ENCODE measurements at regions not wholly inside any gene's neighbourhood (a gene's known extent, or its start where the extent isn't known, plus 50 kb on each side); places are given as distances from the start of the nearest gene placed in this dataset.
"Not testable (repeated sequence)": the region's sequence is repeated elsewhere in the genome, so short reads cannot be mapped to it uniquely, and the experiment has no call there.

DNA sequence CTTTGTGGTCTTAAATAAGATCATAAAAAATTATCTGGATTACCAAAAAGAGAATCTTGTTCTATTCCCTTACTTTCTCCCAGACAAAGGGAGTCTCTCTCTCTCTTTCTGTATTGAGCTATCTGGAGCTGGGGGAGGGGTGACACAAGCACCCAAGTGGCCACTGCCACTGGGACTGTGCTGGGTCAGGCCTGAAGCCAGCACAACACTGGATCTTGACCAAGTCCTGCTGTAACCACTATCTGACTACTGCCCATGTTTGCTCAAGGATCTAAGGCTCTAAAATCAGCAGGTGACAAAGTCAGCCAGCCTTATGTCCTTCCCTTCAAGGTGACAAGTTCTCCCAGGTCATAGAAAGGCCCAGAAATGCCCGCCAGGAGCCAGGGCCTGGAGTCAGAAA lies 75.0 kb upstream of the SPATA16 start (continued):
- no peak for TF ChIP-seq CBFB (CRISPR knock-in tag; IDR thresholded peaks at IDR 0.05; ENCODE audit: low read depth)
- TF ChIP-seq, protein P1, sequence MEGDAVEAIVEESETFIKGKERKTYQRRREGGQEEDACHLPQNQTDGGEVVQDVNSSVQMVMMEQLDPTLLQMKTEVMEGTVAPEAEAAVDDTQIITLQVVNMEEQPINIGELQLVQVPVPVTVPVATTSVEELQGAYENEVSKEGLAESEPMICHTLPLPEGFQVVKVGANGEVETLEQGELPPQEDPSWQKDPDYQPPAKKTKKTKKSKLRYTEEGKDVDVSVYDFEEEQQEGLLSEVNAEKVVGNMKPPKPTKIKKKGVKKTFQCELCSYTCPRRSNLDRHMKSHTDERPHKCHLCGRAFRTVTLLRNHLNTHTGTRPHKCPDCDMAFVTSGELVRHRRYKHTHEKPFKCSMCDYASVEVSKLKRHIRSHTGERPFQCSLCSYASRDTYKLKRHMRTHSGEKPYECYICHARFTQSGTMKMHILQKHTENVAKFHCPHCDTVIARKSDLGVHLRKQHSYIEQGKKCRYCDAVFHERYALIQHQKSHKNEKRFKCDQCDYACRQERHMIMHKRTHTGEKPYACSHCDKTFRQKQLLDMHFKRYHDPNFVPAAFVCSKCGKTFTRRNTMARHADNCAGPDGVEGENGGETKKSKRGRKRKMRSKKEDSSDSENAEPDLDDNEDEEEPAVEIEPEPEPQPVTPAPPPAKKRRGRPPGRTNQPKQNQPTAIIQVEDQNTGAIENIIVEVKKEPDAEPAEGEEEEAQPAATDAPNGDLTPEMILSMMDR (IDR thresholded peaks at IDR 0.05), result no peak
- TF ChIP-seq, protein P2, sequence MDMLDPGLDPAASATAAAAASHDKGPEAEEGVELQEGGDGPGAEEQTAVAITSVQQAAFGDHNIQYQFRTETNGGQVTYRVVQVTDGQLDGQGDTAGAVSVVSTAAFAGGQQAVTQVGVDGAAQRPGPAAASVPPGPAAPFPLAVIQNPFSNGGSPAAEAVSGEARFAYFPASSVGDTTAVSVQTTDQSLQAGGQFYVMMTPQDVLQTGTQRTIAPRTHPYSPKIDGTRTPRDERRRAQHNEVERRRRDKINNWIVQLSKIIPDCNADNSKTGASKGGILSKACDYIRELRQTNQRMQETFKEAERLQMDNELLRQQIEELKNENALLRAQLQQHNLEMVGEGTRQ (CRISPR knock-in tag; IDR thresholded peaks at IDR 0.05), result no peak

DNA sequence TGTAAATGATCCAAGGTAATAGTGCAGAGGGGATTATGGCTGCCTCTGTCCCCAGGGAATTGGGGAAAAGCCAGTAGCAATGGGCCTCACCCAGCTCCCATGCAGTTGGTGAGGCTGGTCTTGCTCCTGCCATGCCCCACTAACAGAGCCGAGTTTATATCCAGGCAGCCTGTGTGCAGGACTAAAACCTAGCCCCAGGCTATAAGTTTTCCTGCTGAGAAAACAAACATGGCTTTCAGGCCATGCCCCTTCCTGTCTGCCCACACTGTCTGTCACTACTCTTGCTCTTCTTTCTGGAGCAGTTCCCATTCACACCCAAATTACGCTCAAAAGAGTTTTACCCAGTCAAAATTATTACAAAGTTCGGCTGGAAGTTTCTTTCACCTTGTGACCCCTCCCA lies 73.5 kb upstream of the SPATA16 start:
- ChIA-PET POLR2A (no interaction called here), CTCF (no interaction called here)
- TF ChIP-seq, protein P3, sequence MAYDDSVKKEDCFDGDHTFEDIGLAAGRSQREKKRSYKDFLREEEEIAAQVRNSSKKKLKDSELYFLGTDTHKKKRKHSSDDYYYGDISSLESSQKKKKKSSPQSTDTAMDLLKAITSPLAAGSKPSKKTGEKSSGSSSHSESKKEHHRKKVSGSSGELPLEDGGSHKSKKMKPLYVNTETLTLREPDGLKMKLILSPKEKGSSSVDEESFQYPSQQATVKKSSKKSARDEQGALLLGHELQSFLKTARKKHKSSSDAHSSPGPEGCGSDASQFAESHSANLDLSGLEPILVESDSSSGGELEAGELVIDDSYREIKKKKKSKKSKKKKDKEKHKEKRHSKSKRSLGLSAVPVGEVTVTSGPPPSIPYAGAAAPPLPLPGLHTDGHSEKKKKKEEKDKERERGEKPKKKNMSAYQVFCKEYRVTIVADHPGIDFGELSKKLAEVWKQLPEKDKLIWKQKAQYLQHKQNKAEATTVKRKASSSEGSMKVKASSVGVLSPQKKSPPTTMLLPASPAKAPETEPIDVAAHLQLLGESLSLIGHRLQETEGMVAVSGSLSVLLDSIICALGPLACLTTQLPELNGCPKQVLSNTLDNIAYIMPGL (CRISPR knock-in tag; IDR thresholded peaks at IDR 0.05), result no peak
- TF ChIP-seq RELA (CRISPR knock-in tag; IDR thresholded peaks at IDR 0.05; ENCODE audit: borderline replicate concordance) (no peak), TCF7 (CRISPR knock-in tag; IDR thresholded peaks at IDR 0.05; ENCODE audit: low read depth) (no peak), RORB (CRISPR knock-in tag; IDR thresholded peaks at IDR 0.05) (no peak), ESRRA (CRISPR knock-in tag; IDR thresholded peaks at IDR 0.05; ENCODE audit: borderline replicate concordance) (no peak), SMAD3 (CRISPR knock-in tag; IDR thresholded peaks at IDR 0.05; ENCODE audit: borderline replicate concordance) (no peak)
- H3K9me3 Mint-ChIP-seq, result peaks cover 33% of the 10 kb centered on the region
- peaks cover 15% of the 10 kb centered on the region for H3K36me3 Mint-ChIP-seq
- H3K4me1 Mint-ChIP-seq, result peaks cover 6% of the 10 kb centered on the region
- DNase-seq (ENCODE audit: low spot score), result no peak
- ATAC-seq, result peak; percentile 75
- no peak overlapping the region; the same call in 1 of the 2 replicates for H3K27ac Mint-ChIP-seq
- no peak overlapping the region for H3K4me3 Mint-ChIP-seq
- no peaks in the 10 kb centered on the region for H3K27me3 Mint-ChIP-seq (ENCODE audit: low read depth)

DNA sequence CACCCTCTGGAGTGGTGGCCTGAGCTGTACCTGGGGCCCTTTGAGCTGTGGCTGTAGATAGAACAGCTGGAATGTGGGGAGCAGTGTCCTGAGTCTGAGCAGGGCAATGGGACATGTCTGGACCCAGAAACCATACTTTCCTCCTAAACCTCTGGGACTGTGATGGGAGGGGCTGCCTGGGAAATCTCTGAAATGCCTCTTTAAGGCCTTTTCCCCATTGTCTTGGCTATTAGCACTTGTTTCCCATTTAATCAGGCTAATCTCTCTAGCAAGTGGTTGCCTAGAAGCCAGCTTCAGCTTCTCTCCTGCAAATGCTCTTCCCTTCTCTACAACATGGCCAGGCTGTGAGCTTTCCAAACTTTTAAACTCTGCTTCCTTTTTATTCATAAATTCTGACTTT lies 58.5 kb upstream of the SPATA16 start:
- CTCF ChIA-PET, result no interaction called here
- Mint-ChIP-seq H3K4me3 (no peak overlapping the region), H3K27me3 (ENCODE audit: low read depth) (no peaks in the 10 kb centered on the region), H3K27ac (no peak overlapping the region), H3K36me3 (peaks cover 67% of the 10 kb centered on the region), H3K9me3 (peaks cover 88% of the 10 kb centered on the region), H3K4me1 (no peaks in the 10 kb centered on the region)
- TF ChIP-seq, protein P4, sequence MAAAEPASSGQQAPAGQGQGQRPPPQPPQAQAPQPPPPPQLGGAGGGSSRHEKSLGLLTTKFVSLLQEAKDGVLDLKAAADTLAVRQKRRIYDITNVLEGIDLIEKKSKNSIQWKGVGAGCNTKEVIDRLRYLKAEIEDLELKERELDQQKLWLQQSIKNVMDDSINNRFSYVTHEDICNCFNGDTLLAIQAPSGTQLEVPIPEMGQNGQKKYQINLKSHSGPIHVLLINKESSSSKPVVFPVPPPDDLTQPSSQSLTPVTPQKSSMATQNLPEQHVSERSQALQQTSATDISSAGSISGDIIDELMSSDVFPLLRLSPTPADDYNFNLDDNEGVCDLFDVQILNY (CRISPR knock-in tag; IDR thresholded peaks at IDR 0.05), result no peak
- TF ChIP-seq, protein P2 (CRISPR knock-in tag; IDR thresholded peaks at IDR 0.05), result no peak
- TF ChIP-seq, protein P5, sequence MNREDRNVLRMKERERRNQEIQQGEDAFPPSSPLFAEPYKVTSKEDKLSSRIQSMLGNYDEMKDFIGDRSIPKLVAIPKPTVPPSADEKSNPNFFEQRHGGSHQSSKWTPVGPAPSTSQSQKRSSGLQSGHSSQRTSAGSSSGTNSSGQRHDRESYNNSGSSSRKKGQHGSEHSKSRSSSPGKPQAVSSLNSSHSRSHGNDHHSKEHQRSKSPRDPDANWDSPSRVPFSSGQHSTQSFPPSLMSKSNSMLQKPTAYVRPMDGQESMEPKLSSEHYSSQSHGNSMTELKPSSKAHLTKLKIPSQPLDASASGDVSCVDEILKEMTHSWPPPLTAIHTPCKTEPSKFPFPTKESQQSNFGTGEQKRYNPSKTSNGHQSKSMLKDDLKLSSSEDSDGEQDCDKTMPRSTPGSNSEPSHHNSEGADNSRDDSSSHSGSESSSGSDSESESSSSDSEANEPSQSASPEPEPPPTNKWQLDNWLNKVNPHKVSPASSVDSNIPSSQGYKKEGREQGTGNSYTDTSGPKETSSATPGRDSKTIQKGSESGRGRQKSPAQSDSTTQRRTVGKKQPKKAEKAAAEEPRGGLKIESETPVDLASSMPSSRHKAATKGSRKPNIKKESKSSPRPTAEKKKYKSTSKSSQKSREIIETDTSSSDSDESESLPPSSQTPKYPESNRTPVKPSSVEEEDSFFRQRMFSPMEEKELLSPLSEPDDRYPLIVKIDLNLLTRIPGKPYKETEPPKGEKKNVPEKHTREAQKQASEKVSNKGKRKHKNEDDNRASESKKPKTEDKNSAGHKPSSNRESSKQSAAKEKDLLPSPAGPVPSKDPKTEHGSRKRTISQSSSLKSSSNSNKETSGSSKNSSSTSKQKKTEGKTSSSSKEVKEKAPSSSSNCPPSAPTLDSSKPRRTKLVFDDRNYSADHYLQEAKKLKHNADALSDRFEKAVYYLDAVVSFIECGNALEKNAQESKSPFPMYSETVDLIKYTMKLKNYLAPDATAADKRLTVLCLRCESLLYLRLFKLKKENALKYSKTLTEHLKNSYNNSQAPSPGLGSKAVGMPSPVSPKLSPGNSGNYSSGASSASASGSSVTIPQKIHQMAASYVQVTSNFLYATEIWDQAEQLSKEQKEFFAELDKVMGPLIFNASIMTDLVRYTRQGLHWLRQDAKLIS (CRISPR knock-in tag; IDR thresholded peaks at IDR 0.05; ENCODE audit: borderline replicate concordance), result no peak
- TF ChIP-seq ZBTB21 (CRISPR knock-in tag; IDR thresholded peaks at IDR 0.05; ENCODE audit: borderline replicate concordance), result no peak
- DNase-seq (ENCODE audit: low spot score), result no peak
- no peak for ATAC-seq
- POLR2A ChIA-PET, result no interaction called here

DNA sequence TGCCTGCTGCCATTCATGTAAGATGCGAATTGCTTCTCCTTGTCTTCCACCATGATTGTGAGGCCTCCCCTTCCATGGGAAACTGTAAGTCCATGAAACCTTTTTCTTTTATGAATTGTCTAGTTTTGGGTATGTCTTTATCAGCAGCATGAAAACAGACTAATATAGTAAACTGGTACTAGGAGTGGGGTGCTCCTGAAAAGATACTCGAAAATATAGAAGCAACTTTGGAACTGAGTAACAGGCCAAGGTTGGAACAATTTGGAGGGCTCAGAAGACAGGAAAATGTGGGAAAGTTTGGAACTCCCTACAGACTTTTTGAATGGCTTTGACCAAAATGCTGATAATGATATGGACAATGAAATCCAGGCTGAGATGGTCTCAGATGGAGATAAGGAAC lies 53.8 kb upstream of the SPATA16 start:
- H3K4me1 Mint-ChIP-seq; ATAC-seq; H3K27me3 Mint-ChIP-seq (ENCODE audit: low read depth); H3K27ac Mint-ChIP-seq; DNase-seq (ENCODE audit: low spot score); CTCF ChIA-PET; POLR2A ChIA-PET; H3K4me3 Mint-ChIP-seq: not testable (repeated sequence)
- Mint-ChIP-seq H3K36me3 (peaks cover 51% of the 10 kb centered on the region), H3K9me3 (peaks cover 62% of the 10 kb centered on the region)
